ENCODE measurements at regions not wholly inside any gene's neighbourhood (a gene's known extent, or its start where the extent isn't known, plus 50 kb on each side); places are given as distances from the start of the nearest gene placed in this dataset.
A peak's percentile ranks its signal among the peaks of the same experiment; 100 is the strongest.
"Not testable (repeated sequence)": the region's sequence is repeated elsewhere in the genome, so short reads cannot be mapped to it uniquely, and the experiment has no call there.

- DNase-seq (ENCODE audit: low spot score): no peak
- in situ Hi-C loops (cut with HindIII; ENCODE audit: low sequenced_read_pairs): no loop called here
Measured at GRCh38 chr15:63434576-63435186, 53.0 kb upstream of the CA12 start.

GRCh38 chr15:63435204-63435820 lies 53.7 kb upstream of the CA12 start:
- in situ Hi-C loops (cut with HindIII; ENCODE audit: low sequenced_read_pairs): no loop called here

GRCh38 chr15:63436341-63436740 lies 54.7 kb upstream of the CA12 start:
- in situ Hi-C loops (cut with HindIII; ENCODE audit: low sequenced_read_pairs): no loop called here
- no peak for DNase-seq (ENCODE audit: low spot score)

More at GRCh38 chr15:63435204-63435820, 53.7 kb upstream of the CA12 start:
- DNase-seq (ENCODE audit: low spot score): no peak

GRCh38 chr15:63436872-63437375 lies 55.3 kb upstream of the CA12 start:
- in situ Hi-C loops (cut with HindIII; ENCODE audit: low sequenced_read_pairs): no loop called here
- peak; percentile 78 for DNase-seq (ENCODE audit: low spot score)

- in situ Hi-C loops (cut with HindIII; ENCODE audit: low sequenced_read_pairs): no loop called here
Measured at GRCh38 chr15:63439536-63440264, 58.1 kb upstream of the CA12 start.

GRCh38 chr15:63440265-63440648 lies 58.6 kb upstream of the CA12 start:
- no peak for DNase-seq (ENCODE audit: low spot score)
- in situ Hi-C loops (cut with HindIII; ENCODE audit: low sequenced_read_pairs): no loop called here

More at GRCh38 chr15:63439536-63440264, 58.1 kb upstream of the CA12 start:
- no peak for DNase-seq (ENCODE audit: low spot score)

GRCh38 chr15:63440756-63441155 lies 59.1 kb upstream of the CA12 start:
- DNase-seq (ENCODE audit: low spot score): no peak
- in situ Hi-C loops (cut with HindIII; ENCODE audit: low sequenced_read_pairs): no loop called here

GRCh38 chr15:63441266-63441665 lies 59.6 kb upstream of the CA12 start:
- in situ Hi-C loops (cut with HindIII; ENCODE audit: low sequenced_read_pairs): no loop called here
- DNase-seq (ENCODE audit: low spot score): no peak

- DNase-seq (ENCODE audit: low spot score): no peak
- in situ Hi-C loops (cut with HindIII; ENCODE audit: low sequenced_read_pairs): no loop called here
Measured at GRCh38 chr15:63442080-63442479, 60.4 kb upstream of the CA12 start.

GRCh38 chr15:63444611-63445010 lies 59.8 kb upstream of the USP3 start:
- DNase-seq (ENCODE audit: low spot score): no peak
- in situ Hi-C loops (cut with HindIII; ENCODE audit: low sequenced_read_pairs): no loop called here

- no peak for DNase-seq (ENCODE audit: low spot score)
- in situ Hi-C loops (cut with HindIII; ENCODE audit: low sequenced_read_pairs): no loop called here
Measured at GRCh38 chr15:63446255-63446654, 58.1 kb upstream of the USP3 start.

- in situ Hi-C loops (cut with HindIII; ENCODE audit: low sequenced_read_pairs): no loop called here
- no peak for DNase-seq (ENCODE audit: low spot score)
Measured at GRCh38 chr15:63447017-63447676, 57.2 kb upstream of the USP3 start.

- no peak for DNase-seq (ENCODE audit: low spot score)
- in situ Hi-C loops (cut with HindIII; ENCODE audit: low sequenced_read_pairs): no loop called here
Measured at GRCh38 chr15:63448266-63448665, 56.1 kb upstream of the USP3 start.

GRCh38 chr15:63448872-63449555 lies 55.4 kb upstream of the USP3 start:
- in situ Hi-C loops (cut with HindIII; ENCODE audit: low sequenced_read_pairs); DNase-seq (ENCODE audit: low spot score): not testable (repeated sequence)

- DNase-seq (ENCODE audit: low spot score): no peak
- in situ Hi-C loops (cut with HindIII; ENCODE audit: low sequenced_read_pairs): no loop called here
Measured at GRCh38 chr15:63449731-63450130, 54.7 kb upstream of the USP3 start.

GRCh38 chr15:63450884-63451225 lies 53.5 kb upstream of the USP3 start:
- in situ Hi-C loops (cut with HindIII; ENCODE audit: low sequenced_read_pairs): no loop called here
- DNase-seq (ENCODE audit: low spot score): no peak

- in situ Hi-C loops (cut with HindIII; ENCODE audit: low sequenced_read_pairs): no loop called here
- no peak for DNase-seq (ENCODE audit: low spot score)
Measured at GRCh38 chr15:63451671-63452315, 52.6 kb upstream of the USP3 start.

GRCh38 chr15:63452552-63453136 lies 51.7 kb upstream of the USP3 start:
- no peak for DNase-seq (ENCODE audit: low spot score)
- in situ Hi-C loops (cut with HindIII; ENCODE audit: low sequenced_read_pairs): no loop called here
